Keratinocyte (primary cell): ENCODE measurements at regions not wholly inside any gene's neighbourhood (a gene's known extent, or its start where the extent isn't known, plus 50 kb on each side); places are given as distances from the start of the nearest gene placed in this dataset.

Experiments used
- EZH2 ChIP-seq: IDR thresholded peaks from one replicate; pipeline ENCODE4 v1.6.1; 2012; ENCODE audit warnings: inconsistent platforms, mild to moderate bottlenecking, low read length, moderate library complexity
- TF ChIP-seq, protein P1 (sequence below), 3 experiments: IDR thresholded peaks in 1 of 3; conservative IDR thresholded peaks in 1 of 3; optimal IDR thresholded peaks in 1 of 3; 2 replicates in 2 of 3; 3 replicates in 1 of 3; pipeline versions ENCODE3 to v1.5.1; 2011; ENCODE audit warnings: low read length in 3 of 3, mild to moderate bottlenecking in 3 of 3, moderate library complexity in 2 of 3, control low read depth in 1 of 3, inconsistent platforms in 1 of 3; ENCODE audit not compliant: insufficient read depth in 2 of 3; ENCODE audit errors: extremely low read depth in 1 of 3

- TF ChIP-seq, protein P1, sequence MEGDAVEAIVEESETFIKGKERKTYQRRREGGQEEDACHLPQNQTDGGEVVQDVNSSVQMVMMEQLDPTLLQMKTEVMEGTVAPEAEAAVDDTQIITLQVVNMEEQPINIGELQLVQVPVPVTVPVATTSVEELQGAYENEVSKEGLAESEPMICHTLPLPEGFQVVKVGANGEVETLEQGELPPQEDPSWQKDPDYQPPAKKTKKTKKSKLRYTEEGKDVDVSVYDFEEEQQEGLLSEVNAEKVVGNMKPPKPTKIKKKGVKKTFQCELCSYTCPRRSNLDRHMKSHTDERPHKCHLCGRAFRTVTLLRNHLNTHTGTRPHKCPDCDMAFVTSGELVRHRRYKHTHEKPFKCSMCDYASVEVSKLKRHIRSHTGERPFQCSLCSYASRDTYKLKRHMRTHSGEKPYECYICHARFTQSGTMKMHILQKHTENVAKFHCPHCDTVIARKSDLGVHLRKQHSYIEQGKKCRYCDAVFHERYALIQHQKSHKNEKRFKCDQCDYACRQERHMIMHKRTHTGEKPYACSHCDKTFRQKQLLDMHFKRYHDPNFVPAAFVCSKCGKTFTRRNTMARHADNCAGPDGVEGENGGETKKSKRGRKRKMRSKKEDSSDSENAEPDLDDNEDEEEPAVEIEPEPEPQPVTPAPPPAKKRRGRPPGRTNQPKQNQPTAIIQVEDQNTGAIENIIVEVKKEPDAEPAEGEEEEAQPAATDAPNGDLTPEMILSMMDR (optimal IDR thresholded peaks at IDR 0.05 in 1 of 3, IDR thresholded peaks at IDR 0.05 in 1 of 3, conservative IDR thresholded peaks at IDR 0.05 in 1 of 3; ENCODE audit: extremely low read depth in 1 of 3, insufficient read depth in 2 of 3, low read length in 3 of 3) = no peak
- TF ChIP-seq EZH2 = no peak
Measured at GRCh38 chr3:191962324-191962723, 501.4 kb downstream of the PYDC2 start.
